DOHH2 (cell line): ENCODE measurements at regions not wholly inside any gene's neighbourhood (a gene's known extent, or its start where the extent isn't known, plus 50 kb on each side); places are given as distances from the start of the nearest gene placed in this dataset.

ENCODE experiments used
- CTCF ChIP-seq: fragments of 200-600 bp; sonication (generic); IDR thresholded peaks from one replicate; pipeline ENCODE4 v1.5.1; 2014; ENCODE audit warnings: antibody characterized with exemption, mild to moderate bottlenecking, low read depth, low read length; ENCODE audit not compliant: poor library complexity, severe bottlenecking
- EZH2phosphoT487 ChIP-seq: fragments of 200-600 bp; sonication (generic); IDR thresholded peaks from 2 replicates; pipeline ENCODE4 v1.6.1; 2017; ENCODE audit warnings: borderline replicate concordance, mild to moderate bottlenecking, antibody characterized with exemption, low read length, moderate library complexity, mixed read lengths

- TF ChIP-seq CTCF (no peak), EZH2phosphoT487 (no peak)
Measured at GRCh38 chr5:116387738-116388137, 186.9 kb downstream of the SEMA6A start.
